Hepatic stellate cell (primary cell): ENCODE measurements at regions not wholly inside any gene's neighbourhood (a gene's known extent, or its start where the extent isn't known, plus 50 kb on each side); places are given as distances from the start of the nearest gene placed in this dataset.
"Not testable (repeated sequence)": the region's sequence is repeated elsewhere in the genome, so short reads cannot be mapped to it uniquely, and the experiment has no call there.

Experiments
- DNase-seq: peaks from one replicate; pipeline ENCODE4 v3.0.0; 2011; ENCODE audit warnings: low spot score

DNA sequence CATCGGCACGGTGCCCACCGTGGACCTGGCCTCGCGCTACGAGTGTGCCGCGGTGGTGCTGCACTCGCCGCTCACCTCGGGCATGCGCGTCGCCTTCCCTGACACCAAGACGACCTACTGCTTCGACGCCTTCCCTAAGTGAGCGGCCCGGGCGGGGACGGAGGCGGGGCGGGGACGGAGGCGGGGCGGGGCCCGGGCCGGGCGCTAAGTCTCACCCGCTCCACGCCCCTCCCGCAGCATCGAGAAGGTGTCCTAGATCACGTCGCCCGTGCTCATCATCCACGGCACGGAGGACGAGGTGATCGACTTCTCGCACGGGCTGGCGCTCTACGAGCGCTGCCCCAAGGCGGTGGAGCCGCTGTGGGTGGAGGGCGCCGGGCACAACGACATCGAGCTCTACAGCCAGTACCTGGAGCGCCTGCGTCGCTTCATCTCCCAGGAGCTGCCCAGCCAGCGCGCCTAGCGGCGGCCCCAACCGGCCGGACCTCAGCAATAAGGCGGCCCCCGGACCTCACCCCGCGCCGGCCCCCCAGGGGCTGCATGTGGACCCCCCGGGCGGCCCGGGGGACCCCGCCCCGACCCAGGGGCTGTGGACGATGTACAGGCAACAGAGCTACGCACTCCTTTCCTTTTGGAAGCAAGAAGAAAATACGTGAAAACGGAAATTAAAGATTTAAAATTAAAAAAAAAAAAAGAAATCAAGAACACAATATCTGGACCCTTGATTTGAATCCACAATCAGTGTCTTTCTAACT, 198.8 kb downstream of the USP22 start:
- DNase-seq = not testable (repeated sequence)

DNA sequence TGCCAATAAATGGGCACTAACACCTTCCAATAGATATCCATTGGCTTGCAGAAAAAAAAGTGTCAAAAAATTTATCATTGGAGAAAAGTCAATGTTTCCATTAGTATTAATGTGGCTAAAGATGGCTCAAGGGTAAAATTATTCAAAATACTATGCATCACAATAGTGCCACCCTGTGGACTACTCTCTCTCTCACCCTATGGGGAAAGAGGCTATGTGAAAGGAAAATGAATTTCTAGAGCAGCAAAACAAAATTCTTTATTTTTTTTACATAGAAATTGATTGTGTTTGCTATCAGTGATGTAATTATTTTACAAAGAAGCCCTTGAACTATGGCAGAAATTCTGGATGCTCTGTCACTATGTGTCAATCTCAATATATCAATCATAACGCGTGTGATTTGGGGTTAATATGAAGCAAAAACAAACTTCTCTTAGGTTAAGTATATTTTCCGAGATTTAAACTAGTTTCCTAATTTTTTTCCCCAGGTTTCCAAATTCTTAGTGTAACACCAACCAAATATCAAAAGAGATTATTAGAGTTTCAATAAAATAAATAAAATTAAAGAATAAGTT, 193.9 kb downstream of the USP22 start:
- DNase-seq = not testable (repeated sequence)

DNA sequence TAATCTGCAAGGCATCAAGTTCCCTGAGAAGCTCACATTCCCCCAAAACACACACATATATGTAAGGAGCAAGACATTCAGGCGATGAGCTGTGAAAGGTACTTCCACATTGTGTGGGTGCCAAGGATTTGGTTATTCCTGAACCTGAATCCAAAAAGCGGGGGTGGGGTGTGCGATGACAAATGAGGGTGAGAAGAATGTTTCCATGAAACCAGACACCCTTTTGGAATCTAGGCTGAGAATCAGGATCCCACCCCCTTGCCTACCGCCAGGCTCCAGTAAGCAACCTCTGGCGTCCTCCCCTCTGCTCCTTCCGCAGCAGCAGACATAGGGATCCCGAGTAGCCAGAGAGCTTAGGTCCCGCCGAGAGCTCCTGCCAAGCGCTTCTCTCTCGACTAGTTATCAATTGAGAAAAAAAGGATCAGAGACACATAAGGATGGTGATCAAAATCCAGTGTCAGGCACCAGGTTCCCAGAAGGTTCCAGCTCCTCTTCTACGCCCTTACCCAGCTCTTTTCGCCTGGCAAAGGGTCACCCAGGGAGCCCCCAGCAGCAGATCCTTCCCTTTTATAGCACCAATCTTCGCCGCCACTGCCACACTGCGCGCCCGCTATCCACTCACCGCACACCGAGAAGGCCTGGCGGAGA, 191.1 kb downstream of the USP22 start:
- not testable (repeated sequence) for DNase-seq

DNA sequence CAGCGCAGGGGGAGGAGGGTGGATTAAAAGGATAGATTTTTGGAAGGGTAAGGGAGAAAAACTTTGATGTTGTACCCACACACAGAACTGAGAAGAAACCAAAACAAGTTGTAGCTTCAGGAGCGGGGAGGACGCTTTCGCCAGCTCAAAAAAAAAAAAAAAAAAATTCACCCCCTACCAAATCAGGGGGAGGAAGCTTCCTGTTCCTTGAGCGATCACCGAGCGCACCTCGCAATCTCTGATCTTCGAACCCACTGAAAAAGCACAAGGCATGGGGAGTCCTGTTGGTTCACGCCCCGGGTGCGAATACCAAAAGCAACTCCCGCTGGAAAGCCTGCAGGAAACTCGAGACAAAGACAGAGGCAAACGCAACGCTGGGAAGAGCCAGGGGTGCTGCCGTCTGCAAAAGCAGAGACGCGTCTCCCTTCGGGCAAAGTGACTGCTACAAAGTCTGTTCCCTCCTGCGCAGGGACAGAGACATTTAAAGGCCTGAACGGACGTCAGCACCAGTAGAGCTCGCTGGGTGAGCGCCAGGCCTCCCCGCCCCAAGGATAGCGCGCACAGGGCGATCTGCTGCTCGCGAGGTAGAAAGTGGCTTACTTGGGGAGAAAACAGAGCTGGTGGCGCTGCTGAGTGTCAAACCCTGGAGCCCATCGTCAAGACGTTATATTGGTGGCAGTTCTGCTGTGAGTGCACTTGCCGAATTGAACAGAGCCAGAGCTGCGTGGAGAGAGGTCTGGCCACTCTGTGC, 190.4 kb downstream of the USP22 start:
- DNase-seq = no peak

DNA sequence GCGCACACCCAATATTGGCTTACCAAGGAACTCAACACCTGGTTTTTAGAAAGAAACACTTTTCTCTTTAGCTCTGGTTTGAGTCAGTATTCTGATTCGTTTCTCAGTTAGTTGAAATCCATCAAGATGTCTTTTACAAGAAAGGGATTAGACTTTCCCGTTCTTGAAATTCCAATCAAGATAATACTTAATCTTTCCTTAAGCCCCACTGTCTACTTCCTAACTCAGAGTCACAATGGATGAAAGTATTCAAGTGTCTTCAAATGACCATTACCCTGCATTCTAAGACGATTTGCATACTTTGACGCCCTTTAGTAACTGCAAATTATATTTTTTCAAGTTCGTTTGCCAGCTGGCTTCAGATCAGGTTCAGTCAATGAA, 189.8 kb downstream of the USP22 start:
- no peak for DNase-seq

DNA sequence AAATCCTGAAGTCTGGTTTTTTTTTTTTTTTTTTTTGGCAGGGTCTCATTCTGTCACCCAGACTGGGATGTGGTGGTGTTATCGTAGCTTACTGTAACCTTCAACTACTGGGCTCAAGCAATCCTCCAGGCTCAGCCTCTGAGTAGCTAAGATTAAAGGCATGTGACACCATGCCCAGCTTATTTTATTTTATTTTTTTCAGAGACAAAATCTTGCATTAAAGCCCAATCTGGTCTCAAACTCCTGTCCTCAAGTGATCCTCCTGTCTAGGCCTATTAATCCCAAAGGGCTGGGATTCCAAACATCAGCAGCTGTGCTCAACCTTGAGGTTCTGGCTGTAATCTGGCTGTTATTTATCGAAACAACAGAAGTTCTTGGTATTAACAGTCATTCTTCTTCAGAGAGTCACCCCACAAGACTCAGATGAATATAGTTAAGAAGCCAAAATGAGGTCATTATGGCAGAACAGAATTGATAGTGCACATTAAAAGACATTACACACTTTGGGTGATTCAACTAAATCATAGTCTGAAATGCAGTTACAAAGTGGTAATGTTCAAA, 186.8 kb downstream of the USP22 start:
- not testable (repeated sequence) for DNase-seq

DNA sequence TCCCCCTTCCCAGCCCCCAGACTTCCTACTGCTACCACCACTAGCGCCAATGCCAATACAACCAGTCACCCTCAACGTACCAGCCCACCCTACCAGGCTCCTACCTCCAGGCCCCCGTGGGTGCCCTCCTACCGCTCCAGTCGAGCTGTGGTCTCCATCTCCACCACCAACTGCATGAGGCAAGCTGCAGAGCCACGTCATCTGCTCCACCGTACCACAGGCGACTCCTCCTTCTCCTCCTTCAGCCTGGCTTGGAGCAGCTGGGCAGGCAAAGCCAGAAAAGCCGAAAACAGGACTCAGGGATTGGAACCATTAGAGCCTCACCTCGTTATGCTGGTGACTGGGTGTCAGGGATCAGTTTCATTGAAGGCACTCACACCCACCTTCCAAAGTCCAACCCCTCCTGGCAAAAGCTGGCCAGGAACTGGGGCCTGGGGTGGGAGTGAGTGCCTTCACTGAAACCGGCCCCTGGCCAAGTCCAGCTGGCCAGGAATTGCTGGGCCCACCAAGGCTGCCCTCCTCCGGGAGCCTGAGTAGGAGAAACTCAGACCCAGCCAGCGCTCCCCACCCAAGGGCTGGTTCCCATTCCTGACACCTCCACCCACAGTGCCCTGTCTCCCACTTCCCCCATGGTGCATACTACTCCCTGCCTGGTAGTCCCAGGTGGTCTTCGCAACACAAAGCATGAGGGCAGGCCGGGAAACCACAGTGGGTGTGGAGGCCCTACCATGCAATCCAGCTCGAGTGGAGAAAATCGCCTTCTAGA, 176.2 kb downstream of the USP22 start:
- DNase-seq = not testable (repeated sequence)

DNA sequence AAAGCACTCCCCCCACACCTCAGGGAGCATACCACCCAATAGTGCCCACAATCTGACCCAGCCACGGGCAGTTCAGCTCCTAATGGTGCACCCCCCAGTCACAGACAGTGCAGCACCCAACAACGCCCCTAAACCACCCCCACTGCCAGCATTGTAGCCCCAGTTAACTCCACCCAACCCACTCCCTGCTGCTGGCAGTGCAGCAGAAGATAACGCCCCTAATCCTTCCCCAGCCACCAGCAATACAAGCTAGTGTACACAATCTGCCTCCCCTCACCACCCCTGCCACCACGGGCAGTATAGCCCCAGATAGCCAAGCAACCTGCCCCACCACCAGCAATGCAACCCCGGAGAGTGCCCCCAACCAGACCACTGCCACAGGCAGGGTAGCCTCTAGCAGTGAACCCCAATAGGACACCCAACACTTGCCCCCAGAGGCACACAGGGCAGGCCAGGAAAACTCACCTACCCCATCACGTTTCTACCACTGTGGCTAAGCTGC, 175.3 kb downstream of the USP22 start:
- not testable (repeated sequence) for DNase-seq

DNA sequence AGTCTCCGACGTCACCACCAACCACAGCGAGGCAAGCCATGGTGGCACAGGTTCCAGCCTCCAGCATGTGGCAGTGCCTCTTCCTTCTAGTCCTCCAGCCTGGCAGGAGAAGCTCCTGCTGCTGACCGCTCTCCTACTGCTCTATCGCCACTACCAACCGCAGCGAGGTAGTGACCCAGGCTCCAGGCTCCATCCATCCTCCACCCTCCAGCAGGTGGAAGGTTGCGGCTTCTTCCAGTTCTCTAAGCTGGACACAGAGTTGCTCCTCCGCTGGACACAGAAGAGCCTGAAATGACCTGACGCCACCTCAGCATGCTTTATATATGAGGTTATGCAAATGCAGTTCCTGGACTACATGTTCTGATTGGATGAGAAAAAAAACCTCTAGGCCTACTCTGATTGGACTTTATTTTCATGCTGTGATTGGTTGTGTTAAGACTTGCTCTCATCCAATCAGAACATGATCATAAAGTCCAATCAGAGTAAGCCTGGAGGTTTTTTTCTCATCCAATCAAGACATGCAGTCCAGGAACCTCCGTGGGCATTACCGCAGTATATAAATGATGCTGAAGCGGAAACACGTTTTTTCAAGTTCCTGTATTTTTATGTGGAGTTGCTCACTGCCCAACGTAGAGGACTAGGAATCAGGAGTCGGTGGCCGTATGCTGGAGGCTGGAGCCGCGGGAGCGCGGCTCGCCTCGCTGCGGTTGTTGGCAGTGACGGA, 174.7 kb downstream of the USP22 start:
- not testable (repeated sequence) for DNase-seq

DNA sequence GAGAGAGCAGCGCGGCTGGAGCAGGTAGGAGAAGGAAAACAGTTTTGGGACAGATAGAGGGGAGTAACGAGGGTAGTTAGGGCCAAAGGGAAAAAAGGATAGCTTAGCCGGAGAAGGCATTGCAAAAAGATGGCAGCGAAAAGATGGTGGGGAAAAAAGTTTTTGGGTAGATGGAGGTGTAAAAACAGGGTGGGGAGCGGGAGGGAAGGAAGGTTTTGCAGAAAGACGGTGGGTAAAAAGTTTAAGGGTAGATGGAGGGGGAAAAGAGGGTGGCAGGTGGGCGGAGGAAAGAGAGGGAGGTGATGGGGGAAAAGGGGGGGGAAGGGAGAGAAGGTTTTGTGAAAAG, 174.2 kb downstream of the USP22 start:
- not testable (repeated sequence) for DNase-seq

DNA sequence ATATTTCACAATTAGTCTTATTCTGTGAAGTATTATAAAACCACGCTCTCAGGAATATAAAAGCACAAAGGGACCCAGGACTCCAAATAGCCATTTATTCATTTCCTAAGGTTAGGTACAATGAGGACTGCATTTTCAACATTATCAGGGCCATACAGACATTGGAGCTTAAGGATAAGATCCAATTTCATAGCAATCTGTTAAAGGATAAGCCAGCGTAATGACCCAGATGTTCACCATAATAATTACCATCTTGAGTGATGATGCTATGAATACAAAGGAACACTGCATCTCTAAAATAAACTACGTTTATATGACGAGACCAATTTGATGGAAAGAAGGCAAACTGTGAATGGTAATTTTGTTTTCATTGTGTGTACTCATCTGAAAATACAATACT, 169.6 kb downstream of the USP22 start:
- DNase-seq = not testable (repeated sequence)

DNA sequence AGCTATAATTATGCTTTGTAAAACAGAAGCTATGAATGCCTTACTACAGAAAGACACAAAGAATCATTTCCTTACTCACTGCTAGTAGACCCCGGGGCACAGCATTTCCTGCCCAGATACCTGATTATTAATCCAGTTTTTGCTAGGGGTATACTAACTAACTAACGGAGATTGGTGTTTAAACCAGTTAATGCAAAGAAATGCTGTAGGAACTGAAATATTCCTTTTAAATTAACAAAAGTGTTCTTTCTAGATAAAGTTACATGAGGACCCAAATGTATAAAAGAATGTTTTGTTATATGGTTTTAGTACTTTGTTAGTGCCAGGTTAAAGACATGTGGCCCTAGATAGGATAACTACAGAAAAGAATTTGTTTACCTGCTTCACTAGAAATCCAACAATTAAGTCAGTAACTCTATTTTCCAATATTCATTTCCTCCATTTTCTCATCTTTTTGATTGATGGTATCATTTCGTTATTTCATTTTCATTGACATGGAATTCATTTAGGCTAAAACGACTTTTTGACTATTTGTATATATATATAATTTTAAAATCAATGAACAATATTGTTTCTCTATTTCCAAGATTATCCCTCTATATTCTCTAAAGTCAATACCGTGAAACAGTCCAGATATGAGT, 169.0 kb downstream of the USP22 start:
- not testable (repeated sequence) for DNase-seq

DNA sequence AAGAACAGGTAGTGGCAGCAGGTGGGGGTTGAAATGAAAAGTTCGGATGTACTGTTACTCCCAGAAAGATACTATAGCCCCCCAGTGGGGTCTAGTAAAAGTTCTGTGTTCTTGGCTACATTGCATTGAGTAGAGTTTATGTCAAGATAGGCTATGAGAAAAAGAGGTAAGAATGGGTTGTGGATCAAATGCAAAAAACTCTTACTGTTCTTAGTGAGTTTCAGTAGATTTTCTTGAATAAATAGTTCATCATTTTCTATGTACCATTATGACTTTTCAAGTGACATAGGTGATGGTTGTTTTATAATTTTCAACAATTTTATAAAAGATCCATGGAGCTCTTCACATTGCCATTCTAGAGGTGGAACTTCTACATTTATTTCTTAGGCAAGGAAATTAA, 165.4 kb downstream of the USP22 start:
- DNase-seq = not testable (repeated sequence)

DNA sequence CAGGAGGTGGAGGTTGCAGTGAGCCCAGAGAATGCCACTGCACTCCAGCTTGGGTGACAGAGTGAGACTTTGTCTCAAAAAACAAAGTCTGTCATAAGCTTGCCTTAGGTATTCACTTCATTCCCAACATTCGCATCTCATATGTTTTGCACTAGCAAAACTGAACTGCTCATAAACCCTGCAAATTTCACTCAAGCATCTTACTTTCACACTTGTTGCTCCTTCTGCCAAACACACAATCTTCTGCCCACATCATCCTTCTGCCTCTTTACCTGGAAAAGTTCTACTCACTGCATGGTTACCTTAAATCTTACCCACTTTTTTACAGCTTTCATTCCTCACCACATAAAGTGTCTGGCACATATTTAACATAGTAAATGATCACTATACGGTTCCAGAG, 152.5 kb downstream of the USP22 start:
- no peak for DNase-seq

DNA sequence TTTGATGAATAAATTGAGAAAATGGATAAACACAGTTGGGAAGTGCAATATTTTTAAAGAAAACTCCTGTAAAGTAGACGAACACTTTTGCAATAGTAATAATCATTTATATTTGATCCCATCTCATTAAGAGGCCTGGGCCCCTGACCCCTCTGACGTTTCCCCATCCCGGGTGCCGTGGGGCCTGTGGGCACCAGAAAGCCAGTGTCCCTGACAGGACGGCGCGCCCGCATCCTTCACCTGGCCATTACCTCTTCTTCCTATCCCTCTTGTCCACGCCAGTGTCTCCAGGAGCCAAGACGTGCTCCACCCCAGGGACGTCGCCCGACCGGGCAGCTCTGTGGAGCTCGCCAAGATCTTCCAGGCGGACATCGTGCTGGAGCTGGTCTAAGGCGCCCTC, 147.4 kb downstream of the USP22 start:
- not testable (repeated sequence) for DNase-seq

DNA sequence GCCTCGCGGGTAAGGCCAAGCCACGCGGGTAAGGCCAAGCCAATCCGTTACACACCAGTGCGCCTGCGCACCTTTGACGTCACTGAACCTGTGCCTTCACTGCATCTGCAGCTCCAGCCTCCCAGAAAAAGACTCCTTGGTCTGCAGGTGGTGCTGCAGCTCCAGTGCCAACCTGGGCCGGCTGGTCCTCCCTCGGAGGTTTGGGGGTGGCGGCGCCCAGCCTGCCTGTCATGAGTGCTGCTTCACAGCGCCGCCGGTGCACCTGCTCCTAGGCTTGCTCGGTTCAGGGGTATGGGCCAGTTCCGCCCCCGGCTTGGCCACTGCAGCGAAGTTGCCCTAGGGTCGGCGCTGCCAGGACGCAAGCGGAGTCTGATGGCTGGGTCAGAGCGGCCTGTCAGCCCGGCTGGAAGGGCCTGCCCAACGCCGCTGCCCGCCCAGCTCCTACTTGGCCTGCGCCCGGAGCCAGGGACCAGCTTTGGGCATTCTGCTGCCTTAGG, 146.6 kb downstream of the USP22 start:
- DNase-seq = no peak

DNA sequence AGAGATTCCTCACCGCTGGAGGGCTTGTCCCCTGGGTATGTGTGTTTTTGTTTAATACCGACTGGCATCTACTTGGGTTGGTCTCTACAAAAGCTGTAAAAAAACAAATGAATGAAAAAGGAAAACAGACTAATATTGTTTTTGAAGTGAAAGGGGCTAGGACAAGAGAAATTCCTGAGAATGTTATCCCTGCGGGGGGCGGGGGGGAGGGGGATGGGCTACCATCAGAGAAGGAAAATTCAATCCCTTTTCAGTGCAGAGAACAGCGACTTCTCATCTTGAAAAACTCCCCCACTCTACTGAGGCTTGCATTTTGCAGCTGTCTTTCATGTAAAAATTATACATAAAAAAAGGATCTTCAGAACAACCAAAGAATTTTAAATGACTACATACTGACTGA, 144.1 kb downstream of the USP22 start:
- not testable (repeated sequence) for DNase-seq

DNA sequence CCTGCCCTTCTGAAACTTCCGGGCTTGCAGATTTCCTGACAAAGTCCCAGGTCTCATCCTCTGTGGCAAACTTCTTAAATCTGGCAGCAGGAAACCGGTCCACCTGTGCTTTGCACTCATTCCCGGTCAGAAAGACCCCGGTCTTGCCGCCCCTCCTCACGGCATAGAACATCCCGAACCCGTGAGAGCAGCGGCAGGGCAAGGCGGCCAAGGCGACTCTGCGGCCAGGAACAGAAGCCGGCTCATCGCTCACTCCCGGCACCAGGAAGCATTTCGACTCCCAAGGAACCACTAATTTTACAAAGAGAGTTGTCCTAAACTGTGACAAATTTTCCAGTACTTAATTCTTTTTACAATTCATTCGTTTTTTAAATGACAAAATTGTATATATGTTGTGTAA, 140.3 kb downstream of the USP22 start:
- not testable (repeated sequence) for DNase-seq

DNA sequence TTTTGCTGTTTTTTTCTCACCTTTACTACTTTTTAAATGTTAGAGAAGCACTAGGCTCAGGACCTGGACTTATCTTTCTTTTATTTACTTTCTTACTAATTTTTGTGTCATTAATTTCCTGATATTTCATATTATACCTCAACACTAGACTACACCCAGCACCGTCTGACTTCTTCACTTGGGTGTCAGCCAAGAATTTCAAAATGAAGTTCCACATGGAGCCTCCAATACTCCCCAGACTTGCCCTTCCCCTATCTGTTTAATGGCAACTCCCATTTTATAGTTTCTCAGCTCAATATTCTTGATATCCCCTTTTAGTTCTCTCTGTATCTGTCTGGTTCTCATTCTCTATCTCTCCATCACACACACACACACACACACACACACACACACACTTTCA, 139.3 kb downstream of the USP22 start:
- DNase-seq = not testable (repeated sequence)
